HCT116 (cell line): ENCODE measurements at regions not wholly inside any gene's neighbourhood (a gene's known extent, or its start where the extent isn't known, plus 50 kb on each side); places are given as distances from the start of the nearest gene placed in this dataset.

ENCODE experiments used
- ATAC-seq: fragments of 200-7000 bp; cut with Tn5 transposase; 2 replicates; pipeline ENCODE4 v1.9.1; 2020; ENCODE audit warnings: mild to moderate bottlenecking, moderate library complexity
- BruUV-seq: library from RNA; stranded (reverse); fragments of 400-500 nt; replicated peaks from 2 replicates; lab custom pipeline; 2021; lab: Mats Ljungman, UMichigan
- CTCF ChIA-PET: fragments of 300-600 bp; sonication (Branson Sonifier 250); formaldehyde crosslinking; loops from one replicate; lab custom pipeline; 2021; ENCODE audit warnings: antibody characterized with exemption; lab: Charles Lee
- POLR2A ChIA-PET: fragments of 300-600, 350-600 bp; sonication (Branson Sonifier 250); formaldehyde crosslinking; loops from one replicate; lab custom pipeline; 2021; ENCODE audit warnings: antibody characterized with exemption; lab: Charles Lee
- RAD21 ChIA-PET, 2 experiments: fragments of 300-600 bp; sonication (Branson Sonifier 250); formaldehyde crosslinking; loops; one replicate each; lab custom pipeline; 2023; ENCODE audit warnings: low total read pairs in 2 of 2; ENCODE audit not compliant: uncharacterized antibody in 2 of 2, unreplicated experiment in 2 of 2, low non-redundant PET in 1 of 2; lab: Charles Lee
- DNase-seq: peaks from one replicate; pipeline ENCODE4 v3.0.0-alpha.2; 2010; ENCODE audit warnings: low read depth, low spot score
- H2AFZ ChIP-seq: fragments of 200-600 bp; shearing (Covaris generic), sonication (generic); 2 replicates; pipeline ENCODE4 v1.6.1; 2017; ENCODE audit warnings: low read depth, mixed run types, mixed read lengths, antibody characterized with exemption, low read length; ENCODE audit not compliant: poor library complexity, severe bottlenecking
- H3K27ac ChIP-seq: 2 replicates; pipeline ENCODE4 v1.5.1; 2012; ENCODE audit warnings: low read depth, low read length
- H3K27me3 ChIP-seq: fragments of 200-600 bp; sonication (generic); 2 replicates; pipeline ENCODE4 v1.6.1; 2016; ENCODE audit warnings: mixed run types, low read length, mixed read lengths; ENCODE audit not compliant: insufficient read depth
- H3K36me3 ChIP-seq, 2 experiments: fragments of 200-500 bp in 1 of 2; fragments of 200-600 bp in 1 of 2; sonication (Bioruptor generic) in 1 of 2; sonication (generic) in 1 of 2; 2 replicates each; pipeline versions ENCODE4 v1.5.1 to v1.6.1; 2014 to 2016; ENCODE audit warnings: low read length in 2 of 2, inconsistent platforms in 1 of 2, mixed read lengths in 1 of 2, mixed run types in 1 of 2; ENCODE audit not compliant: insufficient read depth in 2 of 2, control insufficient read depth in 1 of 2
- H3K4me1 ChIP-seq, 2 experiments: fragments of 200-600 bp in 1 of 2; sonication (generic) in 1 of 2; 2 replicates each; pipeline versions ENCODE4 v1.5.1 to v1.6.1; 2012 to 2017; ENCODE audit warnings: low read length in 2 of 2, inconsistent platforms in 1 of 2, mild to moderate bottlenecking in 1 of 2, mixed read lengths in 1 of 2, mixed run types in 1 of 2, moderate library complexity in 1 of 2; ENCODE audit not compliant: insufficient read depth in 2 of 2, control insufficient read depth in 1 of 2
- H3K4me2 ChIP-seq: fragments of 200-600 bp; sonication (generic); 2 replicates; pipeline ENCODE4 v1.6.1; 2017; ENCODE audit warnings: mixed run types, low read length, mixed read lengths
- H3K4me3 ChIP-seq, 2 experiments: fragments of 200-600 bp in 1 of 2; sonication (generic) in 1 of 2; replicated peaks in 1 of 2; 2 replicates each; pipeline ENCODE4 v1.5.1; 2011 to 2016; ENCODE audit warnings: low read length in 2 of 2, control low read depth in 1 of 2, low read depth in 1 of 2, mild to moderate bottlenecking in 1 of 2, mixed read lengths in 1 of 2, mixed run types in 1 of 2
- H3K79me2 ChIP-seq: fragments of 200-600 bp; sonication (generic); 2 replicates; pipeline ENCODE4 v1.6.1; 2017; ENCODE audit warnings: mild to moderate bottlenecking, mixed run types, low read length, moderate library complexity, mixed read lengths; ENCODE audit not compliant: insufficient read depth
- H3K9ac ChIP-seq: fragments of 200-600 bp; sonication (generic); 2 replicates; pipeline ENCODE4 v1.6.1; 2016; ENCODE audit warnings: low read length, mixed read lengths
- H3K9me2 ChIP-seq: fragments of 200-600 bp; sonication (generic), shearing (Covaris generic); 2 replicates; pipeline ENCODE4 v1.6.1; 2017; ENCODE audit warnings: mixed run types, mild to moderate bottlenecking, moderate library complexity; ENCODE audit not compliant: insufficient read depth
- H3K9me3 ChIP-seq, 2 experiments: fragments of 200-500 bp in 1 of 2; fragments of 200-600 bp in 1 of 2; sonication (Bioruptor generic) in 1 of 2; sonication (generic) in 1 of 2; 2 replicates each; pipeline ENCODE4 v1.6.1; 2014 to 2017; ENCODE audit warnings: low read length in 2 of 2, mixed read lengths in 2 of 2, inconsistent platforms in 1 of 2, low read depth in 1 of 2, mild to moderate bottlenecking in 1 of 2, mixed run types in 1 of 2, moderate library complexity in 1 of 2; ENCODE audit not compliant: control insufficient read depth in 1 of 2, insufficient read depth in 1 of 2
- H4K20me1 ChIP-seq: fragments of 200-600 bp; sonication (generic), shearing (Covaris generic); 2 replicates; pipeline ENCODE4 v1.6.1; 2017; ENCODE audit warnings: mixed run types, mild to moderate bottlenecking, moderate library complexity; ENCODE audit not compliant: insufficient read depth
- CEBPB ChIP-seq: IDR thresholded peaks from 2 replicates; pipeline ENCODE4 v1.6.1; 2012; ENCODE audit warnings: low read depth
- CTCF ChIP-seq, 3 experiments: fragments of 200-600 bp in 1 of 3; sonication (generic) in 1 of 3; IDR thresholded peaks in 2 of 3; conservative IDR thresholded peaks in 1 of 3; 2 replicates each; pipeline ENCODE4 v1.5.1; 2012 to 2017; ENCODE audit warnings: low read depth in 2 of 3, low read length in 2 of 3, antibody characterized with exemption in 1 of 3, borderline replicate concordance in 1 of 3, control low read depth in 1 of 3, mild to moderate bottlenecking in 1 of 3, mixed read lengths in 1 of 3, mixed run types in 1 of 3, moderate library complexity in 1 of 3; ENCODE audit not compliant: insufficient read depth in 1 of 3
- EGR1 ChIP-seq: IDR thresholded peaks from 2 replicates; pipeline ENCODE4 v1.6.1; 2012; ENCODE audit warnings: low read depth
- ELF1 ChIP-seq: IDR thresholded peaks from 2 replicates; pipeline ENCODE4 v1.6.1; 2012; ENCODE audit warnings: low read depth, borderline replicate concordance
- EZH2phosphoT487 ChIP-seq: fragments of 200-600 bp; IDR thresholded peaks from 2 replicates; pipeline ENCODE4 v1.6.1; 2018; ENCODE audit warnings: antibody characterized with exemption, borderline replicate concordance
- JUND ChIP-seq: IDR thresholded peaks from 2 replicates; pipeline ENCODE4 v1.6.1; 2012
- RAD21 ChIP-seq: IDR thresholded peaks from 2 replicates; pipeline ENCODE4 v1.6.1; 2012; ENCODE audit warnings: low read depth, mild to moderate bottlenecking
- SP1 ChIP-seq: IDR thresholded peaks from 2 replicates; pipeline ENCODE4 v1.6.1; 2012; ENCODE audit warnings: low read depth
- YY1 ChIP-seq: IDR thresholded peaks from 2 replicates; pipeline ENCODE4 v1.6.1; 2011; ENCODE audit warnings: low read length, low read depth, moderate library complexity, mild to moderate bottlenecking; ENCODE audit not compliant: insufficient replicate concordance; ENCODE audit errors: extremely low read depth
- ZFX ChIP-seq: fragments of 450-650 bp; IDR thresholded peaks from 2 replicates; pipeline ENCODE4 v1.6.1; 2017
- intact Hi-C: fragments of 100-400 bp; cut with micrococcal nuclease; formaldehyde crosslinking; loops from 2 replicates; pipeline ENCODE4 v1.10.0; 2022
- TF ChIP-seq, protein P1 (sequence below): IDR thresholded peaks from 2 replicates; pipeline ENCODE4 v1.6.1; 2012
- TF ChIP-seq, protein P2 (sequence below): IDR thresholded peaks from 2 replicates; pipeline ENCODE4 v1.6.1; 2012

- Histone ChIP-seq H3K27me3 (peaks cover 12% of the 10 kb centered on the region; the same call in 1 of the 2 replicates), H3K9me2 (no peaks in the 10 kb centered on the region; the same call in 1 of the 2 replicates), H3K36me3 (no peaks in the 10 kb centered on the region), H3K27ac (no peak overlapping the region), H3K4me2 (no peak overlapping the region), H3K9ac (no peak overlapping the region), H2AFZ (no peak overlapping the region), H3K9me3 (no peaks in the 10 kb centered on the region), H3K4me3 (no peak overlapping the region), H3K4me1 (no peaks in the 10 kb centered on the region), H3K79me2 (no peaks in the 10 kb centered on the region), H4K20me1 (no peaks in the 10 kb centered on the region)
- TF ChIP-seq SP1 (no peak), EGR1 (no peak), YY1 (no peak), RAD21 (no peak)
- TF ChIP-seq, protein P1, sequence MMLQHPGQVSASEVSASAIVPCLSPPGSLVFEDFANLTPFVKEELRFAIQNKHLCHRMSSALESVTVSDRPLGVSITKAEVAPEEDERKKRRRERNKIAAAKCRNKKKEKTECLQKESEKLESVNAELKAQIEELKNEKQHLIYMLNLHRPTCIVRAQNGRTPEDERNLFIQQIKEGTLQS = no peak
- DNase-seq (no peak), ATAC-seq (no peak)
- BruUV-seq = no TSS peak
- ChIA-PET RAD21 (no interaction called here), POLR2A (no interaction called here), CTCF (no interaction called here)
- intact Hi-C loops = no loop called here
These were observed 126.4 kb downstream of the MAT2B start for GRCh38 chr5:163631856-163632255.

GRCh38 chr5:163633926-163634460 lies 128.6 kb downstream of the MAT2B start:
- no peak overlapping the region for H2AFZ ChIP-seq
- H3K4me2 ChIP-seq = no peak overlapping the region
- DNase-seq = no peak
- H4K20me1 ChIP-seq = no peaks in the 10 kb centered on the region
- H3K79me2 ChIP-seq = no peaks in the 10 kb centered on the region
- H3K4me1 ChIP-seq = no peaks in the 10 kb centered on the region
- no peaks in the 10 kb centered on the region for H3K36me3 ChIP-seq
- ATAC-seq = no peak
- H3K27ac ChIP-seq = no peak overlapping the region
- H3K9me3 ChIP-seq = no peaks in the 10 kb centered on the region
- peaks cover 12% of the 10 kb centered on the region; the same call in 1 of the 2 replicates for H3K27me3 ChIP-seq
- no TSS peak for BruUV-seq
- TF ChIP-seq YY1 (no peak), CEBPB (no peak), JUND (no peak), EZH2phosphoT487 (no peak), ZFX (no peak), CTCF (IDR thresholded peaks at IDR 0.05 in 2 of 3, conservative IDR thresholded peaks at IDR 0.05 in 1 of 3; ENCODE audit: borderline replicate concordance in 1 of 3, insufficient read depth in 1 of 3, low read depth in 2 of 3, low read length in 2 of 3) (no peak), SP1 (no peak), ELF1 (no peak)
- TF ChIP-seq, protein P1 = no peak
- TF ChIP-seq, protein P2, sequence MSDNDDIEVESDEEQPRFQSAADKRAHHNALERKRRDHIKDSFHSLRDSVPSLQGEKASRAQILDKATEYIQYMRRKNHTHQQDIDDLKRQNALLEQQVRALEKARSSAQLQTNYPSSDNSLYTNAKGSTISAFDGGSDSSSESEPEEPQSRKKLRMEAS = no peak
- CTCF ChIA-PET = no interaction called here
- H3K9ac ChIP-seq = no peak overlapping the region
- H3K9me2 ChIP-seq = no peaks in the 10 kb centered on the region; the same call in 1 of the 2 replicates
- no peak overlapping the region for H3K4me3 ChIP-seq
- intact Hi-C loops = no loop called here
- RAD21 ChIA-PET = no interaction called here
- POLR2A ChIA-PET = no interaction called here
